ENCODE measurements at regions not wholly inside any gene's neighbourhood (a gene's known extent, or its start where the extent isn't known, plus 50 kb on each side); places are given as distances from the start of the nearest gene placed in this dataset.

GRCh38 chr11:10920875-10921274, 63.0 kb upstream of the ZBED5 start:
- no peak for TF ChIP-seq EZH2 (IDR thresholded peaks at IDR 0.05; ENCODE audit: borderline replicate concordance)
- no peak for TF ChIP-seq CTCF (IDR thresholded peaks at IDR 0.05; ENCODE audit: poor library complexity)

Measured in hepatocyte (in vitro differentiated cells).